ENCODE measurements at regions not wholly inside any gene's neighbourhood (a gene's known extent, or its start where the extent isn't known, plus 50 kb on each side); places are given as distances from the start of the nearest gene placed in this dataset.
"Not testable (repeated sequence)": the region's sequence is repeated elsewhere in the genome, so short reads cannot be mapped to it uniquely, and the experiment has no call there.

DNA sequence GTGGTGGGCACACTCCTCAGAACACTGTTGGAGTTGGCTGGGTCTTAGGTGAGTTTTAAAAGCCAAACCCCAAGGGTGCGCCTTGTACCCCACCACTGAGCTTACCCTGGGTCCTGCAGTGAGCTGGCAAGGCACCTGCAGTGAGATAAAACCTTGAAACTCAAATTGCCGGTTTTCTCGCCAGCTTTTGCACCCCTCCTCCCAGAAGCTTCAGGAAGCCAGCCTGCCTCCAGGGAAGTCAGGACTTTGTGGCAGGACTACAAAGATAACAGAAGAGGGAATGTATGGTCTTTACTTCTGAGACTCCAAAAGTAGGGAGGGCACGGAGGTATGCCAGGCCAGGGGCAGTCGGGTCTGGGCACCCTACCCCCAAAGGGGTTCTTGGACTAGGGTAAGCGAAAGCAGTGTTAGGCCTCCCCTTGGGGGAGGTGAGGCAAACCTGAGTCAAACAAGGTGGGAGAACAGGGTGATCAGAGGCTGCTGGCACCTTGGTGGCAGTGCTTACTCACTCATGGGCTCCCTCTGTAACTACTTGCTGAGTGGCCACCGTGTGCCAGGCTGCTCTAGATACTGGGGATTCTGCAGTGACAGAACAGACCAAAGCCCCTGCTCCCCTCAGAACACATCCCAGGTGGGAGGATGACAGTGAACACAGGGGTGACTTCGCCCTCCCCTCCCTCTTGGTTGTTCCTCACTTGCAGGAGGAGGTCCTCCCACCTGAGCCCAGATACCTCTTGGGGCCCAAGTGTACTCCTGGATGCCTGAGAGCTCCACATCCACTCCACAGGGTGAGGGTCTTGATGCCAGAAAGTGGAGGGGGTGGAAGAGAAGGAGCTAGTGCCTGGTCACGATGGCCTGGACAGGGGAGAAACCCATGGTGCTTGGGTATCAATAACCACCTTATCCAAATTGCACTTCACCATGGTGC, 69.3 kb upstream of the RGPD5 start:
- no peak for TF ChIP-seq ELF4 (IDR thresholded peaks at IDR 0.05)
- TF ChIP-seq ARNT (IDR thresholded peaks at IDR 0.05) = no peak
- no peak for TF ChIP-seq ZNF384 (IDR thresholded peaks at IDR 0.05)
- no peak for TF ChIP-seq HDGF (IDR thresholded peaks at IDR 0.05; ENCODE audit: borderline replicate concordance)
- no peak for TF ChIP-seq FOXM1 (IDR thresholded peaks at IDR 0.05; ENCODE audit: borderline replicate concordance)
- TF ChIP-seq NFRKB (IDR thresholded peaks at IDR 0.05) = no peak
- no peak for TF ChIP-seq LEF1 (IDR thresholded peaks at IDR 0.05; ENCODE audit: borderline replicate concordance)
- no peak for TF ChIP-seq CTBP1 (IDR thresholded peaks at IDR 0.05; ENCODE audit: borderline replicate concordance)
- no peak for TF ChIP-seq SUZ12 (IDR thresholded peaks at IDR 0.05)
- CTCF ChIA-PET = no interaction called here
- DNase-seq (ENCODE audit: extremely low spot score) = no peak

DNA sequence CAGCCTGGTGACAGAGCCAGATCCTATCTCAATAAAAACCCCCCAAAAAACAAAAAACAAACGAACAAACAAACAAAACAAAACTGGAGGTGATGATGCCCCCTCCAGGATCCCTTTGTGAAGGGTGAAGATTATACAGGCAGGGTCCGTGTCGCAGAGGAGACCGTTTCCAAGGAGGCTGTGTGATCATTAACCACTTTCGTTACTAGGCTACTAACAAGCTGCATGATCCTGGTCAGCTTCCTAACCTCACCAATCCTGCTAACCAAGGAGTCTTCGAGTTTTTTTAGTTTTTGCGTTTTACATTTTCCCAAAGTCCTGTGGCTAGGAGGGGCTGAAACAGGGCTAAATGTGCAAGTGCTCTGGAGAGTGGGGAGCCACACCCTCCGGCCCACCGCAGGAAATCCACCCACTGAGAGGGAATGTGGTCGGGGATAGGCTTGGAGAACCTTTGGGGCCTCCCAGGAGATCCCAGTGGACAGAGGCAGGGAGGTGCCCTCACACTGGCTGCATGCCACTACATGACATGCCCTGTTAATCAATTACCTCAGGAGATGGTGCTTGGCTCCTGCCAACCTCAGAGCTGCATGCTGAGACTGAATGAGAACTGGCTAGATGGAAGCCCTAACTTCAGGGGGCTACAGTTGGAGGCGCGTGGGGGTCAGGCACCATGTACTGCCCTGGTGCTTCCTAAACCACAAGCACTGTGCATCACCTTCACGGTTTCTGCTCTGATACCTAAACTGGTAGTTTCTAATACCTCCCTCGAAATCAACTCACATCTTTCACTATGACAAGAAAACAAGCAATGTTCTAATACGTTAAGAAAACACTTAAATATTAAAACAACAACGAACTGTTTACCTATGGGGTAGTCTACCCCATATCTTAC, 67.5 kb upstream of the RGPD5 start:
- TF ChIP-seq ARNT (IDR thresholded peaks at IDR 0.05) (no peak), TARDBP (IDR thresholded peaks at IDR 0.05) (no peak)
- ChIA-PET POLR2A (no interaction called here), CTCF (interaction anchor here (0.8 kb wide), 1 partner anchor 11 kb away, joined by 4 read pairs; no protein-coding TSS in a partner anchor)

More for the DNA sequence above, 69.3 kb upstream of the RGPD5 start:
- POLR2A ChIA-PET = no interaction called here

DNA sequence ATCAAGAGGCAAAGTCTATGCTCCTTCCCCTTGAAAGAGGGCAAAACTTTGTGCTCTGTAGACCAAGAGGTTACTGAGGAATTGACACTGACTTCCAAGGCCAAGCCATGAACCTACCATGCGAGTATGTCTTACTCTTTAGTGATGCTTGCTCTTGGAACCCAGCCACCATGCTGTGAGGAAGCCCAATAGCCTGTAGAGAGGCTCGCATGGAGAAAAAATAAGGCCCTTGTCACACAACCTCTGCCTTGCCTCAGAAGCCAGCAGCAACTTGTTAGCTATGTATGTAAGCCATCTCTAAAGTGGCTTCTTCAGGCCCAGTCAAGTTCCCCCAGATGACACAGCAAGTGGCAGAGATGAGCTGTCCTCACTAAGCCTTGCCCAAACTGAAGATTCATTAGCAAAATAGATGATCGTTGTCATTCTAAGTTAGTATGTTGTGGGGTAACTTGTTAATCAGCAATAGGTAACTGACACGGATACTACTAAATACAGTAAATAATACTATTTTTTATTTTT, 66.1 kb upstream of the RGPD5 start:
- DNase-seq (ENCODE audit: extremely low spot score) = no peak
- ChIA-PET POLR2A (no interaction called here), CTCF (no interaction called here)
- TF ChIP-seq BHLHE40 (IDR thresholded peaks at IDR 0.05; ENCODE audit: borderline replicate concordance) (no peak), NFRKB (IDR thresholded peaks at IDR 0.05) (no peak), TARDBP (IDR thresholded peaks at IDR 0.05) (no peak), SP1 (IDR thresholded peaks at IDR 0.05) (no peak)
- TF ChIP-seq, protein P1, sequence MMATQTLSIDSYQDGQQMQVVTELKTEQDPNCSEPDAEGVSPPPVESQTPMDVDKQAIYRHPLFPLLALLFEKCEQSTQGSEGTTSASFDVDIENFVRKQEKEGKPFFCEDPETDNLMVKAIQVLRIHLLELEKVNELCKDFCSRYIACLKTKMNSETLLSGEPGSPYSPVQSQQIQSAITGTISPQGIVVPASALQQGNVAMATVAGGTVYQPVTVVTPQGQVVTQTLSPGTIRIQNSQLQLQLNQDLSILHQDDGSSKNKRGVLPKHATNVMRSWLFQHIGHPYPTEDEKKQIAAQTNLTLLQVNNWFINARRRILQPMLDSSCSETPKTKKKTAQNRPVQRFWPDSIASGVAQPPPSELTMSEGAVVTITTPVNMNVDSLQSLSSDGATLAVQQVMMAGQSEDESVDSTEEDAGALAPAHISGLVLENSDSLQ (IDR thresholded peaks at IDR 0.05) = no peak

More for the DNA sequence above, 67.5 kb upstream of the RGPD5 start:
- DNase-seq (ENCODE audit: extremely low spot score) = no peak

DNA sequence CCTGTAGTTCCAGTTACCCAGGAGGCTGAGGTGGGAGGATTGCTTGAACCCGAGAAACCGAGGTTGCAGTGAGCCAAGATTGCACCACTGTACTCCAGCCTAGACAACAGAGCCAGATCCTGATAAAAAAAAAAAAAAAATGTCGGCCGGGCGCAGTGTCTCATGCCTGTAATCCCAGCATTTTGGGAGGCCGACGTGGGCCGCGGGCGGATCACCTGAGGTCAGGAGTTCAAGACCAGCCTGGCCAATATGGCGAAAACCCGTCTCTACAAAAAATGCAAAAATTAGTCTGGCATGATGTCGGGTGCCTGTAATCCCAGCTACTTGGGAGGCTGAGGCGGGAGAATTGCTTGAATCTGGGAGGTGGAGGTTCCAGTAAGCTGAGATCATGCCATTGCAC, 60.4 kb upstream of the RGPD5 start:
- POLR2A ChIA-PET; DNase-seq (ENCODE audit: extremely low spot score); CTCF ChIA-PET: not testable (repeated sequence)

DNA sequence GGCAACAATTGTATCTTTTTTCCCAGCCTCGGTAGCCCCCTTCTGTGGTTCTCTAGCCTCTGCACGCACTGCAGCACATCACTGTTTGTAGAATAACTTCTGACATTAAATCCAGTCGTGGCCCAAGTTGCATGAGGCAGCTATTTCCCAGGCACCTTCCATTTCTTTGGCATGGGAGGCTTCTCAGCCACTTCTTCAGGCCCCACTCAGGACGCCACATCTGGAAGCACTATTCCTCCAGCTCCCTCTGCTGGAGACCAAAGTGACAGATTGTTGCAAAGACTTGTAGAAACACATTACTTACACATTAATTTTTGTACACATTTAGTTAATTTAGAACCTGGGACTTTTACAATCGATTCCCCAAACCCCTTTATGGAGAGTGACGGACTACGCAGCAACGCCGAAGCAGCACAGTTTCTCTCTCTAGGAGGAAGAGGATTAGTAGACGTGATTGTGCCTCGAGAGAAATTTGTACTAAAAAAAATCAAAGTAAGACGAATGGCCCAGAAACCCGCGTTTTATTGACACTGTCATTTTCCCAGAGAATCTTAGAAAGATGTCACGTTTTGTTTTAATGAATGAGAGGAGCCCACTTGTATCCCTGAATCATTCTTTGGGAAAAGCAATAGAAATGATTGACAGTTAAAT, 57.8 kb upstream of the RGPD5 start:
- CTCF ChIA-PET = interaction anchor here (0.6 to 2.4 kb wide), 10 partner anchors 23 to 615 kb away, joined by 3 to 16 read pairs (median 4); no protein-coding TSS in a partner anchor
- DNase-seq (ENCODE audit: extremely low spot score) = peak; percentile 53
- TF ChIP-seq, protein P1 (IDR thresholded peaks at IDR 0.05) = peak; percentile 23; the same call in 1 of the 2 replicates
- TF ChIP-seq NFRKB (IDR thresholded peaks at IDR 0.05) (no peak), FOXM1 (IDR thresholded peaks at IDR 0.05; ENCODE audit: borderline replicate concordance) (no peak), L3MBTL2 (conservative IDR thresholded peaks at IDR 0.05) (no peak)
- POLR2A ChIA-PET = no interaction called here
